Stimulated activated naive CD8-positive, alpha-beta T cell treated with anti-CD3 and anti-CD28 coated beads, Interleukin-15, Interleukin-2, amounts not matched to agents 100 U/mL and 50 U/mL, for 24 hours (primary cell): ENCODE measurements at regions not wholly inside any gene's neighbourhood (a gene's known extent, or its start where the extent isn't known, plus 50 kb on each side); places are given as distances from the start of the nearest gene placed in this dataset.
A peak's percentile ranks its signal among the peaks of the same experiment; 100 is the strongest.

Source experiments
- ATAC-seq: fragments of 150-1000 bp; cut with Tn5 transposase; one replicate; pipeline ENCODE4 v1.10.0; 2021
- DNase-seq: peaks from one replicate; pipeline ENCODE4 v3.0.0; 2021

DNA sequence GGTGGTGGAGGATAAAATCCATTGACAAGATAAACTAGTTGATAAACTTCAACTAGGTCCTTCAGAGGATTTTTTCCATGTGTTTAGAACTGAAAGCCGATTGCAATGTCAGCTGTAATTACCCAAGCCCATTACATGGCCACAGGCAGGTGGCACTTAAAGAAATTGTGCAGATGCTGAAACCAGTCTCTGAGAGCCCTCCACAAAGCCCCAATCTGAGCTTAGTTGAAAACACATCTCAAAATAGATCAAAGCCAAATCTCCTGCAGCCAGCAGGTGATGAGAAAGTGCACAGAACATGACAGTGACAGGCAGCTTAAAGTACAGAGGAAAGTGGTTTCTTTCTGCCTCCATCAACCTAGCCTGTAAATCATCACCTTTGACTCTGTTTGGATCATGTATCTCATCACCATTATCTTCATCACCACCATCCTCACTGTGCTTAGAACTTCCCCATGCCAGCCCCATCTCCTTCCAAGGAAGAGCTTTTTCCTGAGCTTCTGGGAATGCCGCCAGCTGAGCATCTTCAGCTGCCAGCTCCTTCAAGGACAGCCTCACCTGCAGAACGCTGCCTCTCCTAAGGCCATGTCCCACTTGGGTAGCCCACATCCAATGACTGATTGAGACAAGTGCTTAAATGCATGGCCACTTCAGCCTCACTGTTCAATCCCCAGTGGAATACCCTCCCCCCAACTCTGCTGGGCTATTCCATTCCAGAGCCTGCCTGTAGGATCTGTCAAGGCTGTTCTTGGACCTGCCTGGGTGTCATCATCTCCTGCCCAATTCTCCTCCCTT, 219.5 kb upstream of the TMEM132C start:
- DNase-seq, result no peak
- ATAC-seq, result no peak

DNA sequence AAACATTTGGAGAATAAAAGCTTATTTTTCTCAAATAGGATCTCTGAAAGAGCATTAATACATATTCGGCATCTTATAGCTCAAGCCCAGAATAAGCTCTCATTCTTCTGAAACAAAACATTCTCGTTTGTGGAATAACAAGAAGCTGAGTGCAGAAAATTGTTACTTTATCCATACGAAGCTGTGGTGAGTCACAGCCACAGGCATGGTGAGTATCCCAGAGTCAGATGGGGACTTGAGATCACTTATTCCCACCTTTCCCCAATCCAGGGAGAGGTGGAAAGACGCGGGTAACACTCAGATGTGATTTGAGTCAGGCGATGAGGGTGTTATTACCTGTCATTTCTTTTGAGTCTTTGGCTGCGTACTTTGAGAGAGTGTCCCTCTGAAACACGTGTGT, 214.6 kb upstream of the TMEM132C start:
- DNase-seq (no peak), ATAC-seq (no peak)

- DNase-seq (no peak), ATAC-seq (no peak)
These were observed 214.2 kb upstream of the TMEM132C start for GRCh38 chr12:128052777-128053176.

DNA sequence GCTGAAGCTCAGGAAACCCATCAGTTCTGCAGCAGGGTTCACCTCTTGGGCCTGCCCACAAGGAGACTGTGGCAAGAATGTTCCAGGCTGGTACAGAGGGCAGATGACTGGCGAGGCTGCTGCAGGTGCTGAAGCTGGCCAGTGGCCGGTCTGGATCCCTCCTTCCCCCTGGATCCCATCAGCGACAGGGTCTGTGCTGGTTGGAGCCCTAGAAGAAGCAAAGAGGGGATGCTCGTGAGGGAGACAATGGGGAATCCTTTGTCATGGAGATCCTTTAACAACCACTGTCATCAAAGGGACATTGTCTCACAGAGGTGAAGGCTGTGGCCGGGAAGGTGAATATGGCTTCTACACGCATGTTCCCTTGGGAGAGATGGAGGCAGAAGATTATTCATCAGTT, 211.4 kb upstream of the TMEM132C start:
- DNase-seq (no peak), ATAC-seq (no peak)

DNA sequence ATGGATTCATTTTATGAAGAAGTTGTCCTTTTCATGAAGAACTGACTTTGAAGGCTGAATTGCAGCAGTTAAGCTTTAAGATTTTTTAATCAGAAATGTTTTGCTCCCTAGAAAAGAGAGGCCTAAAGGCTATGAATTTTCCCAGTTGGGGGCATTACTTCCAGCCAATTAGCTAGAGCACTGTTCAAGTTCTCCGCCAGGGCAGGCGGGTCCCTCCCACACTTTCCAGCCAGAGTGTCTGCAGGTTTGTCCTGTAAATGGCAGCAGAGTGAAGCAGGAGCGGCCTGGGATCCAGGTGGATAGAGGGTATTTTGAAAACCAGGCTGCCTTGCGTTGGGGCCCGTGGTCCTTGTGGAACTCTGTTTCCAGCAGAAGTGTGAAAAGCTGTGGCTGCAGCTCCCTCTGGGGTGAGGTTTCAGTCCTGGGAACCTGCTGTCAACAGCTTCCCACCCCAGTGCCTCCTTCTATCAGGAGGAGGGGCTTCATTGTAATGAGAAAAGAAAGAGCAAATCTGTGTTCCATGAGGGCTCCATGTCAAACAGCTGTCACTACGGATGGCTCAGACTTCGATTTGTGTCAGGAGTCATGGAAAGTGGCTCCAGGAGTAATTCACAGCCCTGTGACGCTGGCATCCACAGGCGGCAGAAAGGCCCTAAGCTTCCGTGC, 210.7 kb upstream of the TMEM132C start:
- no peak for ATAC-seq
- no peak for DNase-seq

DNA sequence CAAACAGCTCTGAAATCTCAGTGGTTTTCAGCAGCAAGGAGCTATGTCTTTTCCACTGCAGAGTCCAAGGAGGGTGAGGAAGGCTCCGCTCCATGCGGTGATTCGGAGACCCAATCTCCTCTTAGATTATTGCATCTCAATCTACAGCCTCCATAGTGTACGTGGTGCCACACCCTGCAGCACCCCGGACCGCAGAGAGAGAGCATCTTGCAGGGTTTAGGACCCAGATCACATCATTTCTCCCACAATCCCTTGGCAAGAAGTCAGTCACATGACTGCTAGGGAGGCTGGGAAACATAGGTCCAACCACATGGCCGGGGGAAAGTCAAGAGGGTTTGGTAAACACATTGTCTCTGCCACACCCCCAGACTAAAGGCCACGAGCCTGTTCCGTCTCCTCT, 209.4 kb upstream of the TMEM132C start:
- ATAC-seq (no peak), DNase-seq (no peak)

DNA sequence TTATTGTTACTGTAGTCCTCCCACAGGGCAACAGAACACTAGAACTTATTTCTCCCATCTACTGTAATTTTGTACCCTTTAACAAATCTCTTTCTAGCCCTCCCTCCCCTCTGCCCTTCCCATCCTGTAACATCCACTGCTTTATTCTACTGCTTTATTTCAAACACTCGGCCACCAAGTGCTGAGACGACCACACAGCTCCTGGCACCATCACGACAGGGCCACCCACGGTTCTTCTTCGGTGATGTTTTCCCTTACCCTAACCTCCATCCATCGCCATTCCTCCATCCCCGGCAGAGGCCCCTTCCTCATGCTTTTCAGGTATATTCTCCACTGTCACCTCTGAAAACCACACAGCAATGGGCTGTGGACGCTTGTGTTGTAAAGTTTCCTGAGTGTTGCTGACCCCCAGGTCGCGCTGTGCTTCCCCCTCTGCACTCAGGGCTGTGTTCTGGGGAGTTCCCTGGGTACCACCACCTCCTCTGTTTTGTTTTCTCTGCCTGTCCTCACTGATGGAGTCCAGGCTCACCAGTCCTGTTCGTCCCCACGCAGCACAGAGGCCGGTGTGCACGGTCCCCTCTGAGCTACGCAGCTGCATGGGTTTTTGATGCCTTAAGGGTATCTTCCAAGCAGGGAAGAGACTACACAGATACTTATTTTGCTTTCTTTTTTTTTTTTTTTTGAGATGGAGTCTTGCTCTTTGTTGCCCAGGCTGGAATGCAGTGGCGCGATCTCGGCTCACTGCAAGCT, 207.2 kb upstream of the TMEM132C start:
- ATAC-seq (no peak), DNase-seq (no peak)

GRCh38 chr12:128068211-128068610, 198.8 kb upstream of the TMEM132C start:
- DNase-seq (no peak), ATAC-seq (no peak)

- peak; percentile 23 for DNase-seq
These were observed 197.5 kb upstream of the TMEM132C start for GRCh38 chr12:128069359-128069997.

DNA sequence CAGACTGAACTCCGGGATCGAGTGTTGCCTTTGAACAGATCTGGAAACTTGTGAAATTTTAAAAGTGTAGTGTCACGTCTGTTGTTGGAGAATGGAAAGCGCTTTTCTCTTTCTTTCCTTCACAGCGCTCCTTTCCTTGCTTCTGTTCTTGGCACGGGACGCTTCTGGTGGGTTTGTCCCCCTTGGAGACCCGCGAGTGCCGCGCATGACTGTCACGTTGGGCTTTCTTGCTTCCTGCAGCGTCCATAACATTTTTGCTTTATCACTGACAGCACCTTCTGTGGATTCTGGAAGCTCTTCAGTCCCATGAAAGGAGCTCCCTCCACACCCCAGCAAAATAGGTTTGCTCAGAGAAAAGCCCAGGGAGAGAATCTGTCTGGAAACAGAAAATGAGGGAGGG, 193.0 kb upstream of the TMEM132C start:
- no peak for DNase-seq
- ATAC-seq, result no peak

More at GRCh38 chr12:128069359-128069997, 197.5 kb upstream of the TMEM132C start:
- ATAC-seq, result no peak

- no peak for DNase-seq
- ATAC-seq, result no peak
These were observed 191.6 kb upstream of the TMEM132C start for GRCh38 chr12:128075332-128075731.

DNA sequence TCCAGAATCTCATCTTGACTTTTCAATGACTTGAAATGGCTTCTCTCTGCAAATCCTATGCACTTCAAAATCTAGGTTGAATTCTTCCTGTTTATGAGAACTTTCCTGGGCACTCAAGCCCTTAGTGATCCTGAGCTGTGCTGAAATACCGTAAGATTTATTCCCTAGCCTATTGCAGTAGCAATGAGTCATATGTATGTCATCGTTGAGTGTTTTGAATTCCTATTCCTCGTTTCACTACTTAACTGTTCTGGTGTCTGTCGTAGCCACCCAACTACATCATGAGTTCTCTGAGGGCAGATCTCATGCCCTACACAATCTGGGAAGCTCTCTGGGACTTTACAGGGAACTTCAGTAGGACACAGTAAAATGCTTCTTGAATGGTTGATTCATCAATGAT, 190.8 kb upstream of the TMEM132C start:
- DNase-seq, result no peak
- no peak for ATAC-seq

GRCh38 chr12:128077211-128077916, 189.6 kb upstream of the TMEM132C start:
- no peak for ATAC-seq

GRCh38 chr12:128077917-128078298, 189.1 kb upstream of the TMEM132C start:
- ATAC-seq (no peak), DNase-seq (no peak)

More at GRCh38 chr12:128077211-128077916, 189.6 kb upstream of the TMEM132C start:
- no peak for DNase-seq

DNA sequence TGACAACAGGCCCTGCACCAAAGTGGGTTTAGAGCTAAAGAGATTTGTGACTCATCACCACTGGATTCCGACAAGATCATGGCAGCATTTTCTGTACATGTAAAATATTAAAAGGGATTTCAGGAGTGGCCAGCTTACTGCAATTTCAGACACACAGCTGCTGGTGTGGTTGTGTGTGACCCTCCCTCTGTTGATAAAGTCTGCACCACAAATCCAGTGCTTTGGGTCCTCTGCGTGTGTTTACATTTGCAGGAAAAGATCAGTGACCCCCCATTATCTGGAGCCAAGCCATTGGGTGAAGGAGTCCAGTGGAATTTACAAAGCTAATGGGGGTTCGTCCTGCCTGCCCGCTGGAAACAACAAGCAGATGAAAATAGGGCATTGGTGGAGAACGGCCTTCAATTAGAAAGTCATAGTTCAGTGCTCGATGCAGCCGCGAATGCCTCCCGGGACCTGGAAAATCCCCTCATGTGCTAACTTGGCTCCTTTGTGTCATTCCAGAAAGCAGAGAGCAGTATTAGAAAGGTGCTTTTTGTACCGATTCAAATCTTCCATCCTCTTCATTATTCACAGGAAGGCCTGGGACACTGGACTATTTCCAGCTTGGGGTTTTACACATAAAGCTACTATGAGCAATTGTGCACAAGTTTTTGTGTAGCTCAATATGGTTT, 188.5 kb upstream of the TMEM132C start:
- no peak for ATAC-seq
- DNase-seq, result no peak

DNA sequence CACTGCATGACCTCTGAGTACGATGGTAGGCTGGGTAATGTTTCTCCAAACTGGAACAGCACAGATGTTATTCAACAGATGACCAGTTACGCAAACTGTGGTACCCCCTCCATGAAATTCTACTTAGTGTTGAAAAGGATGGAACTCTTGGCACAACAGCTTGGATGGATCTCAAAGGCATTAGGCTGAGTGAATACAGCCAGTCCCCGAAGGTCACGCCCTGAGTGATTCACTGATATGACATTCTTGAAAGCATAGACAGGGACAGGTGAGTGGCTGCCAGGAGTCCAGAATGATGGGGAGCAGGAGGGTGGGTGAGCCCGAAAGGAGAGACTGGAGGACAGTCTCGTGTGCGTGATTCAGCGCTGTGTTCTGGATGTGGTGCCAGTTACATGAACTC, 187.5 kb upstream of the TMEM132C start:
- DNase-seq, result no peak
- ATAC-seq, result no peak

DNA sequence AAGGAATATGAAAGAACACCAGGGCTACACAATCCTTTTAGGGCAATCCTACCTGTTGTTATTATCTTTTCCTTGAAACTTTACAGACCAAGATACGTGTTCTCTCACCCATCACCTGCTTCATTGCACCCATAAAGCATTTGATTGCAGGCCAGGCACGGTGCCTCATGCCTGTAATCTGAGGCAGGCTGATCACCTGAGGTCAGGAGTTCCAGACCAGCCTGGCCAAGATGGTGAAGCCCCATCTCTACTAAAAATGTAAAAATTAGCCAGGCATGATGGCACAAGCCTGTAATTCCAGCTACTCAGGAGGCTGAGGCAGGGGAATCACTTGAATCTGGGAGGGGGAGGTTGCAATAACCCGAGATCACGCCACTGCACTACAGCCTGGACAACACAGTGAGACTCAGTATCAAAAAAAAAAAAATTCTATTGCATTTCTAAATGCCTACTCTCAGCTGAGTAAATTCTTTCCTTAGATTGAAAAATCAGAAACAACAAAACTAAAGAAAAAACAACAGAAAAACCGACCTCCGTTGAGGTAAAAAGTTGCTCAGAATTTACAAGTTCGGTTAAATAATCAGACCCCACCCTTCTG, 183.7 kb upstream of the TMEM132C start:
- DNase-seq, result no peak
- ATAC-seq, result no peak

DNA sequence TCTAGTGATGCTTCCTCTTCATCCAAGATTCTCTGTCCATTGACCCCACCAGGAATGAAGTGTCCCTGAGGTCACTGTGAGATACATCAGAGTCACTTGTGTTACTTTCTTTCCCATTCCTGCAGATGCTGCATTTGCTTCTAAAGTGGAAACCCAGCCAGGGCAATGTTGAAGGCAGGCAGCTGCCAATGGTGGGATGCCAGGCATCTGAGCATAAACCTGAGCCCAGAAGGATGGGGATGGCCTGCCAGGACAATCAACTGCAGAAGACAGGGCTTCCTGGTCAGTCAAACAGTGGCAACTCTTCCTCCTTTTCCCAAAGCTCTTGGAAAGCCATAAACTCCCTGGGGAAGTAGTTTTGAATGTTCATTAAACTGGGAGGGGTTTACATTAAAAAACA, 178.0 kb upstream of the TMEM132C start:
- DNase-seq, result no peak
- ATAC-seq, result no peak

GRCh38 chr12:128089961-128090360, 177.0 kb upstream of the TMEM132C start:
- no peak for DNase-seq

DNA sequence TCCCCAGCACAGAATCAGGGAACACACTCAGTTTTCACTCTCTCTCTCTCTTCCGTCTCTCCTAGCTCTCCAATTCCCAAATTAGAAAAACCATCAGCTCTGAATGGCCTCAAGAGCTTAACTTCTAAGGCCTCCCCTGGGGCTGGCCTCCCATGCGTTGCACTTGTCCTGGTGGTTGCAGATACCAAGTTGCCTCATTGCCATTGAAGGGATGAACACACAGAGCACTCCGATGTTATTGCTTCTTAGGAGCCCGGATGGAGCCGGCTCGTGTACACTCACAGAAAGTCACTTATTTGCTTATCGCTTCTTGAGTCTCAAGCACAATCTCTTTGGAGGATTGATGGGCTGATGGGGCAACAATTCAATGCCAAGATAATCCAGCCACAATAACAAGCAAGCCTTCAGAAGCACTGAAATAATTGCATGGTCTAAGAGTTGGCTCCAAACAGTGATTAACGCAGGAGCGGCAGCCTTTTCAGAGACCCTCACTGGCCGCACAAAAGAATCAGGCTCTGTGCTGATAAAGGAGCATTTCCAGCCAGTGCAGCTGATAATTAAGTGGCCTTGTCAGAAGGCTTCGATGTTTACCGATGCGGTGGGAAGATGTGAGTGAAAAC, 175.8 kb upstream of the TMEM132C start:
- DNase-seq (no peak), ATAC-seq (no peak)

More at GRCh38 chr12:128089961-128090360, 177.0 kb upstream of the TMEM132C start:
- no peak for ATAC-seq
